Islet precursor cell (in vitro differentiated cells): ENCODE measurements at regions not wholly inside any gene's neighbourhood (a gene's known extent, or its start where the extent isn't known, plus 50 kb on each side); places are given as distances from the start of the nearest gene placed in this dataset.

Source experiments
- DNase-seq: peaks from one replicate; pipeline ENCODE4 v3.0.0-alpha.2; 2018

DNA sequence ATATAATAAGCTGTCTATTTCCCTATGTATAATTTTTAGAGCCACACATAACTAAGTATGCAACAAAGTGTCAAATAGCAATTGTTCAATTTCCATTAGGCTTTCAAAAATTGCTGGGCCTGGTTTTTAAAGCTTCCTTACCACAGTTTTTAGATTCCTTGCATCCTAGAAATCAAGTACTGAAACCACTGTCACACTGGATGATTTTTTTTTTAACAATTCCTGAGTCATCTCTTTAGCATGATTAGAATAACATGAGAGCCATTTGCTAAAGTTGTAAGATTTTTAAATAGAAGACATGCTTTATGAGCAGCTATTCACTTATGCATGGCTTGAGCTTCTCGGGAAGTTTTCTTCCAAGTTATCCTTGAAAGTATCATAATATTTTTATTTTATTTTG is 319.5 kb upstream of the NXPH2 start:
- no peak for DNase-seq

DNA sequence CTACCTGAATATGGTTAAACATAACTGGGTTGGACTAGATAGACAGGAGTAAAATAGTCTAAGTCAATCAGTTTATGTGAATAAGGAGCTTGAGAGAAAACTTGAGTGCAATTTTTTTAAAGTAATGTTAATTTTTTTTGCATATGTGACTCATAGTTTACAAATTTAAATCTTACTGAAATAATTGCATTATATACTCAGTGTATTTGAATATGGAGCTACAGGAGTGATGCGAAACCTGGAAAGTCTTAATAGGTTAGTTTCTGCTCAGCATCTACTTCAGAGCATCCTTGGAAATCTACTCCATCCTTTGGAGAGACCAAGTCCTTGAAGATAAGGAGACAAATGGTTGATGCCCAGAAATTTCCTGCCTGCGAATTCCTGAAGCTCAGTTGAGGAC is 318.8 kb upstream of the NXPH2 start:
- DNase-seq: no peak

GRCh38 chr2:139083121-139083520 is 302.9 kb upstream of the NXPH2 start:
- DNase-seq: no peak

GRCh38 chr2:139080244-139080643 is 300.1 kb upstream of the NXPH2 start:
- DNase-seq: no peak

- no peak for DNase-seq
These were observed 299.1 kb upstream of the NXPH2 start for GRCh38 chr2:139079311-139079710.

DNA sequence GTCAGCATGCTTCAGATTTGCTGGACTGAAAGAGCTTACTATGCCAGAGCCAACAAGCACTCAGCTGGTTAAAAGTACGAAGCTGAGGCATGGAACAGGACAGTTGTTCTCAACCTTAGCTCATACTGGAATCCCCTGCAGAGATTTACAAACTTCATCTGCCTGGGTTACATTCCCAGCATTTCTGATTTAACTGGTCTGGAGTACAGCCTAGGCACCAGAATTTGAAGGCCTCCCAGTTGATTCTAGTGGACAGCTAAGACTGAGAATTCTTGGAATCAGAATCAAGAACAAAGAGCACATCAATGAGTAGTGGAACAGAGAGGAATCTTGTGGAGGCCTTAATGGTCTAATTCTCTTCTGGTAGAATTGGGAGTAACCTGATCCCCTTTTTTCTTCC is 298.2 kb upstream of the NXPH2 start:
- no peak for DNase-seq

DNA sequence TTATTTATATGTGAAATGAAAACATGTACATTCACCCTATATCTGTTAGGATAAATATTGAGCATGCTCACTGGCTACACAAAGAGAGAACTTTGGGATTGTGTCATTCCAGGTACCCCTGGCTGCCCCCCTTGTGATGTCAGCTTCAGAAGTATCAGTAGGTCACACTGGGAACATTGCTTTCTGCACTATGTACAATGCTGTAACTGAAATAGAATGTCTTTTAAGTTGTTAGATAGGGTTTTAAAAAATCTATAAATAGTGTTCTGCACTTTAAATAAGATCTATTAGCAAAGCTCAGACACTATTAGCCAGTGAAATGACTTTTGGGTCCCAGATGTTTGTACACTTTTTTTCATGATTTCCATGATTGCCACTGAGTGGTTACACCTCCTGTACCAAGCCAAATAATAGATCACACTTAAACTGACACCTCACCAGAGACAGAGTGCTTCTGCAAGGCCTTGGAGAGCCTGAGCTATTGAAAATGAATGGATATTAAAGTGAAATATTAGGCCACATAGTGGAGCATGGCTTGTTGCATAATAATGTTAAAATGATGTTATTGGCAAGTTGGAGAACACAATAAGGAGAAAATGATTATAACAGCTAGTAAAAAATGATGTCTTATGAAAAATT is 297.0 kb upstream of the NXPH2 start:
- no peak for DNase-seq

DNA sequence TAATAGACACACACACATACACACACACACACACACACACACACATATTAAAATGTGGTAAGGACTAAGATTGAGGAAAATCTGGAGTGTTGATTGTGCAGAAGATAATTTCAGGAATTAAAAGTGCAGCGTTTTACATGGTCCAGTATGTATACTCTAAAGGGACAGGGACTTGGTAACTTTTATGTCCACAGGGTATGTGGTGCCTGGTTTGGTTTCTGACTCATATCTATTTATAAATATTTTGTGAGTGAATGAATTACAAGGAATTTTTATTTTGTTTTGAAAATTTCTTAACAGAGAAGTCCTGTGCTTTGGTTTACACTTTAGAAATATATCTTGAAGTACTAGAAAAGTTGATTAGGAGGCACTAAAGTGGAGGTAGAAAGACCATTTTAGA is 287.7 kb upstream of the NXPH2 start:
- no peak for DNase-seq

- DNase-seq: no peak
These were observed 286.9 kb upstream of the NXPH2 start for GRCh38 chr2:139067072-139067471.

DNA sequence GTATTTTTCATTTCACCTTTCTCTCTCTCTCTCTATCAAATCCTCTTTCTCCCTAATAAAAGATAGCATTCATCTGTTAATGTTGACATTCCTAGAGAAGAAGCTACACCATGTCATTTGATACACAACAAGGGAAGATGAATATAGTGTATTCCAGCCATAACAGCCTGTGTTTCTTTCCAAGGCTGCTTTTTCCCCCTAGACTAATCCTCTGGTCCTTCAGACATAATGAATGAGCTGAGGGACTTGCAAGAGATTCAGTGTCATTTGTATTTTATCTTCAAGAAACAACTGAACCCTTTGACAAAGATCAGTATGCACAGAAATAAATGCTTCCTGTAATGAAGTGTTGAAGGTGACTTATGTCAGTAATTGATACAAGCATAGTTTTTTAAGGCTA is 284.0 kb upstream of the NXPH2 start:
- no peak for DNase-seq

GRCh38 chr2:139059617-139060016 is 279.4 kb upstream of the NXPH2 start:
- no peak for DNase-seq

- DNase-seq: no peak
These were observed 275.0 kb upstream of the NXPH2 start for GRCh38 chr2:139055202-139055601.

GRCh38 chr2:139048017-139048416 is 267.8 kb upstream of the NXPH2 start:
- peak; percentile 60 for DNase-seq

- no peak for DNase-seq
These were observed 265.3 kb upstream of the NXPH2 start for GRCh38 chr2:139045524-139045923.

GRCh38 chr2:139034064-139034463 is 253.9 kb upstream of the NXPH2 start:
- DNase-seq: no peak

- no peak for DNase-seq
These were observed 253.1 kb upstream of the NXPH2 start for GRCh38 chr2:139033300-139033699.

DNA sequence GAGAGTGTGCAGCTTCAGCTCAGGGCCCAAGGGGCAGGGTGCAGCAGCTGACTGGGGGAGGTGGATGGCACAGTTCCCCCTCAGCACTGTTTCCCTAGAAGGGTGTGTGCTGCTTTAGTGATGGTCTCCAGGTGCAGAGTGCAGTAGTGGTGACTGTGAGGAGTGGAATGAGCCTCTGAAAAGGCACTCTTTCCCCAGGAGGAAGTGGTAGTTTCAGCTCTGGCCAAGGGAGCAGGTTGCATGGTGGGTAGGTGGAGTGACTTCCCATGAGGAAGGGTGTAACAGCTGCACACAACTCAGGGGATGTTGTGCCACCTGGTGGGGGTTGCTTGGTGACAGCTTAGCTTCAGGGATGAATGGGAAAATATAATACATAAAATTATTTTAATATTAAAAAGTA is 251.5 kb upstream of the NXPH2 start:
- peak; percentile 61 for DNase-seq

DNA sequence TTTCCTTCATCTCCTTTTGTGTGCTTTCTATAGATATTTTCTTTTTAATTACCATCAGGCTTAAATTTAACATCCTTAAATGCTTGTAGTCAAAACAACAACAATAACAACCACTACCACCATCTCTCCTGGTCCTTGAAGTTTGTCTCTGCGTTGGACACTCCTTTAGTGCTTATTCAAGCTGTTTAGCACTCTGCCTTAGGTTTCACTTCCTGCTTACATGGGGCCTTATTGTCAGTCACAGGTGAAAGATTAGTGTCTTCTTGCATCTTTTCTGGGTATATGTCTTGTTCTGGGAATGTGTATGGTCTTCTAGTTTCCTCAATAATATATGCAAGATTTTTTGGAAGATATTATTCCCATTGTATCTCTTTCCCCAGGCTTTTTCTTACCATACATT is 240.1 kb upstream of the NXPH2 start:
- no peak for DNase-seq

- DNase-seq: no peak
These were observed 238.1 kb upstream of the NXPH2 start for GRCh38 chr2:139018252-139018651.

DNA sequence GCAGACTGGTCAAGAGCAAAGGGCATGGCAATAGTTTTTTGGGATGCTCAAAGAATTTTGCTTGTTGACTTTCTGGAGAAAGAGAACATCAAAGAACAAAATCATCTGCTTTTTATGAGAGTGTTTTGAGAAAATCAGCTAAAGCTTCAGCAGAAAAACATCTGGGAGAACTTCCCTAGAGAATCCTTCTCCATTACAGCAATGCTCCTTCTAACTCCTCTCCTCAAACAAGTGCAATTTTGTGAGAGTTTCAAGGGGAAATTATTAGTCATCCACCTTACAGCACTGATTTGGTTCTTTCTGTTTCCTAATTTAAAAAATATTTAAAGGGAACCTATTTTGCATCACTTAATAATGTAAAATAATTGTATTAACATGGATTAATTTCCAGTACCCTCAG is 226.9 kb upstream of the NXPH2 start:
- DNase-seq: no peak

- no peak for DNase-seq
These were observed 220.1 kb upstream of the NXPH2 start for GRCh38 chr2:139000131-139000785.

DNA sequence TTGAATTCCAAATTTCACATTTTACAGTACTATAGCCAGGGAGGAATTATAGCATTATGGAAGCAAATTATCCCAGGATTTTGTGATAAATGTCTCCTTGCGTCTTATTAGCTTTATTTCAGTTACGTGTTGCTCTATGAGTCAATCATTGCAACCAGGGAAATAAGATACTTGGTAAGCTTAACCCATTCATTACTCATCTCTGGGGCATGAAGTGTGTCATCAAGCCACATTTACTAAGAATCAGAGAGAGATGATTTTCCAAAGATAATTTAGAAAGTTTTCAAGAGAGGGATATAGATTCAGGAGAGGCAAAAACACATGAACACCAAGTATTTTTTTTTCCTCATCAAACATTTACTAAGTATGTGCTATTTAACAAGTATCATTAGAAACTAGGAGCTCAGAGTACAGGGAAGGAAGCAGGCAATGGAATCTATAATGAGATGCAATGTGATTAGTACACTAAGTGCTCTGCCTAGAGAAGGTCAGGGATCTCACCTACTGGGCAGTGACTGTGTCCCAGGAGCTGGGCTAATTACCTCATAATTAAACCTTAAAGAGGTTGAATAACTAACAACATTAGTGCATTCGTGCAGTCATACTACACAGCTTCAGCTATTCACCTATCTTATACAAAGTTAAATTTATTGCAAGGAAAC is 217.8 kb upstream of the NXPH2 start:
- DNase-seq: no peak

DNA sequence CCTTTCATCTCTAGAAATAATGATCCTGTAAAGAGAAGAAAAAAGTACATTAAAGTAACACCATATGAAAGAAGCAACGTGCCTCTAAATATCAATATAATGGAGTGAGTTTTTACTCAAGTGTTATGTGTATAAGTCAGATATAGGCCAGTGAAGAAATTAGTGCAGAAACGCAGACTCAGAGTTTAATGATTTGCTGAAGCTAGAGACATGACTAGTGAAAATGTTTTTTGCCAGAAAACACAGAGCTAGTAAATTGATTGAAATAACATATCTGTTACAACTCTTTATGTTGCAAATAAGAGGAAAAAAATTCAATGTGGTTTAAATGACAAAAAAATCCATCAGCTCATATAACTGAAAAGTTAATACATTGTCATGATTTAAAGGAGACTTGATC is 217.2 kb upstream of the NXPH2 start:
- no peak for DNase-seq

GRCh38 chr2:138994502-138994901 is 214.3 kb upstream of the NXPH2 start:
- DNase-seq: no peak

GRCh38 chr2:138985881-138986280 is 205.7 kb upstream of the NXPH2 start:
- DNase-seq: no peak
